ENCODE measurements at regions not wholly inside any gene's neighbourhood (a gene's known extent, or its start where the extent isn't known, plus 50 kb on each side); places are given as distances from the start of the nearest gene placed in this dataset.
"Not testable (repeated sequence)": the region's sequence is repeated elsewhere in the genome, so short reads cannot be mapped to it uniquely, and the experiment has no call there.

- DNase-seq: no peak
Measured at GRCh38 chr13:28607187-28607955, 51.6 kb upstream of the POMP start.

- DNase-seq: no peak
Measured at GRCh38 chr13:28606466-28606865, 52.5 kb upstream of the POMP start.

GRCh38 chr13:28605147-28605546 is 53.8 kb upstream of the POMP start:
- DNase-seq: not testable (repeated sequence)

- DNase-seq: no peak
Measured at GRCh38 chr13:28603043-28603664, 55.8 kb upstream of the POMP start.

- no peak for DNase-seq
Measured at GRCh38 chr13:28602580-28602979, 56.4 kb upstream of the POMP start.

- DNase-seq: no peak
Measured at GRCh38 chr13:28601581-28601980, 57.3 kb upstream of the POMP start.

GRCh38 chr13:28597641-28598040 is 61.3 kb upstream of the POMP start:
- DNase-seq: no peak

GRCh38 chr13:28590461-28590860 is 68.5 kb upstream of the POMP start:
- no peak for DNase-seq

- no peak for DNase-seq
Measured at GRCh38 chr13:28588296-28588695, 70.6 kb upstream of the POMP start.

GRCh38 chr13:28587174-28587540 is 71.8 kb upstream of the POMP start:
- no peak for DNase-seq

GRCh38 chr13:28586439-28587173 is 72.3 kb upstream of the POMP start:
- DNase-seq: no peak

GRCh38 chr13:28585561-28585960 is 73.4 kb upstream of the POMP start:
- DNase-seq: no peak

GRCh38 chr13:28584873-28585381 is 74.0 kb upstream of the POMP start:
- DNase-seq: no peak

GRCh38 chr13:28583651-28584091 is 75.3 kb upstream of the POMP start:
- no peak for DNase-seq

GRCh38 chr13:28582892-28583240 is 76.1 kb upstream of the POMP start:
- no peak for DNase-seq

- DNase-seq: no peak
Measured at GRCh38 chr13:28582225-28582891, 76.6 kb upstream of the POMP start.

- no peak for DNase-seq
Measured at GRCh38 chr13:28581451-28581850, 77.5 kb upstream of the POMP start.

GRCh38 chr13:28579736-28580135 is 79.2 kb upstream of the POMP start:
- no peak for DNase-seq

GRCh38 chr13:28579322-28579721 is 79.6 kb upstream of the POMP start:
- no peak for DNase-seq

GRCh38 chr13:28576067-28576466 is 81.1 kb upstream of the FLT1 start:
- DNase-seq: no peak

GRCh38 chr13:28575200-28575599 is 80.3 kb upstream of the FLT1 start:
- no peak for DNase-seq

- no peak for DNase-seq
Measured at GRCh38 chr13:28574617-28575142, 79.8 kb upstream of the FLT1 start.
